Psoas muscle (tissue), 7 donors: ENCODE measurements at regions not wholly inside any gene's neighbourhood (a gene's known extent, or its start where the extent isn't known, plus 50 kb on each side); places are given as distances from the start of the nearest gene placed in this dataset.

ENCODE experiments used
- ATAC-seq, 4 donors: fragments of 200-7000 bp; cut with Tn5 transposase; one replicate each; pipeline ENCODE4 v1.9.1; 2020; ENCODE audit warnings: moderate library complexity in 3 of 4, mild to moderate bottlenecking in 2 of 4
- DNase-seq, 2 donors: peaks; one replicate each; pipeline ENCODE4 v3.0.0-alpha.2; 2020
- H3K27ac ChIP-seq: fragments of 200-600 bp; one replicate; pipeline ENCODE4 v1.8.0; 2022
- H3K27me3 ChIP-seq, 3 donors: fragments of 200-600 bp in 1 of 3; one replicate each; pipeline versions ENCODE4 v1.6.1 to v1.8.0; 2013 to 2022; ENCODE audit warnings: low read length in 2 of 3, mild to moderate bottlenecking in 2 of 3, moderate library complexity in 1 of 3; ENCODE audit not compliant: insufficient read depth in 3 of 3
- H3K36me3 ChIP-seq, 2 donors: fragments of 200-600 bp in 1 of 2; one replicate each; pipeline versions ENCODE4 v1.6.1 to v1.8.0; 2013 to 2022; ENCODE audit warnings: low read depth in 1 of 2, mild to moderate bottlenecking in 1 of 2, moderate library complexity in 1 of 2; ENCODE audit not compliant: insufficient read depth in 1 of 2
- H3K4me1 ChIP-seq: fragments of 200-600 bp; one replicate; pipeline ENCODE4 v1.8.0; 2022
- H3K4me3 ChIP-seq: fragments of 200-600 bp; one replicate; pipeline ENCODE4 v1.8.0; 2022; ENCODE audit warnings: mild to moderate bottlenecking
- H3K9me3 ChIP-seq: fragments of 200-600 bp; one replicate; pipeline ENCODE4 v1.8.0; 2022
- WGBS, 3 donors: extraction: QIAGEN DNeasy Blood & Tissue Kit; methylation state at CpG; one replicate each; pipeline versions ENCODE4 v1.1.6 to v1.1.7; 2013; 5-methylcytosine and 5-hydroxymethylcytosine counted together
- intact Hi-C, 2 donors: fragments of 100-400 bp; cut with DNase I; formaldehyde crosslinking; loops; one replicate each; pipeline versions ENCODE4 v1.11.0 to v1.14.2; 2022
- TF ChIP-seq, protein P1 (sequence below): fragments of 200-600 bp; IDR thresholded peaks from one replicate; pipeline ENCODE4 v1.8.0; 2022; ENCODE audit warnings: antibody characterized with exemption
- donor health status: healthy with polysubstance abuse.
- donor health status: DM: no; HTN: no; CAD: no; lungs with moderate emphysema.
- donor health status: Bipolar disorder and iron deficiency.
- donor health status: healthy.
- donor health status: DM: yes; HTN: yes; CAD: no.
- donor health status: DM: no; HTN: no; CAD: no.
- donor health status: DM: yes; HTN: yes; CAD: no.

DNA sequence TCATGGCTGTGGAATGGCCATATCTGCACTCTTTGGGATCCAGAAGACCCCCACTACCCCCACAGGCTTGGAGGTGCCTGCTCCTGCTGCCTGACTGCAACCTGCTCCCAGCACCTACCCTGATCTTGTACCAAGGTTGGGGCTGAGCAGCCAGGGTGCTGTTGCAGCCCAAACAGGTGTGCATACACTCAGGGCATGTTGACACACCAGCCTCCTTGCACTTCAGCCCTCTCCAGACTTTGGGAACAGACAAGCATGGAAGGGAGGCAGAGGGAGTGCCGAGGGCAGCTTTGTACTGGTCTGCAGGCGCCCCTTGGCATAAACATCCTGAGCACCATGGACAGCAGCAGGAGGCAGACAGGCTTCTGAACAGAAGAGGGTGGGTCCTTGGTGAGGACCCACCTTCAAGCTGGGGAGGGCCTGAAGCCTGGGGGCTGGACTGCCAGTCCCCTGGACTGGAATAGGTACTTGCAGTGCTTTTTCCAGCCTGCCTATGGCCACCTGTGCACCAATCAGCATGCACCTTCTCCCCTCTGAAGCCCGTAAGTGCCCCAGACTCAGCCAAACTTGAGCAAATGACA lies 1675.8 kb downstream of the HACE1 start:
- no peak overlapping the region for H3K4me3 ChIP-seq
- H3K4me1 ChIP-seq: no peaks in the 10 kb centered on the region
- H3K27ac ChIP-seq: no peak overlapping the region
- DNase-seq: no peak
- H3K27me3 ChIP-seq: no peaks in the 10 kb centered on the region
- ATAC-seq: no peak
- 67 to 78% (median 72%) methylated on average over 3 of the region's 3 CpGs for WGBS, 3 donors
- TF ChIP-seq, protein P1, sequence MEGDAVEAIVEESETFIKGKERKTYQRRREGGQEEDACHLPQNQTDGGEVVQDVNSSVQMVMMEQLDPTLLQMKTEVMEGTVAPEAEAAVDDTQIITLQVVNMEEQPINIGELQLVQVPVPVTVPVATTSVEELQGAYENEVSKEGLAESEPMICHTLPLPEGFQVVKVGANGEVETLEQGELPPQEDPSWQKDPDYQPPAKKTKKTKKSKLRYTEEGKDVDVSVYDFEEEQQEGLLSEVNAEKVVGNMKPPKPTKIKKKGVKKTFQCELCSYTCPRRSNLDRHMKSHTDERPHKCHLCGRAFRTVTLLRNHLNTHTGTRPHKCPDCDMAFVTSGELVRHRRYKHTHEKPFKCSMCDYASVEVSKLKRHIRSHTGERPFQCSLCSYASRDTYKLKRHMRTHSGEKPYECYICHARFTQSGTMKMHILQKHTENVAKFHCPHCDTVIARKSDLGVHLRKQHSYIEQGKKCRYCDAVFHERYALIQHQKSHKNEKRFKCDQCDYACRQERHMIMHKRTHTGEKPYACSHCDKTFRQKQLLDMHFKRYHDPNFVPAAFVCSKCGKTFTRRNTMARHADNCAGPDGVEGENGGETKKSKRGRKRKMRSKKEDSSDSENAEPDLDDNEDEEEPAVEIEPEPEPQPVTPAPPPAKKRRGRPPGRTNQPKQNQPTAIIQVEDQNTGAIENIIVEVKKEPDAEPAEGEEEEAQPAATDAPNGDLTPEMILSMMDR: no peak
- no peaks in the 10 kb centered on the region for H3K36me3 ChIP-seq
- no peaks in the 10 kb centered on the region for H3K9me3 ChIP-seq
- intact Hi-C loops: no loop called here

DNA sequence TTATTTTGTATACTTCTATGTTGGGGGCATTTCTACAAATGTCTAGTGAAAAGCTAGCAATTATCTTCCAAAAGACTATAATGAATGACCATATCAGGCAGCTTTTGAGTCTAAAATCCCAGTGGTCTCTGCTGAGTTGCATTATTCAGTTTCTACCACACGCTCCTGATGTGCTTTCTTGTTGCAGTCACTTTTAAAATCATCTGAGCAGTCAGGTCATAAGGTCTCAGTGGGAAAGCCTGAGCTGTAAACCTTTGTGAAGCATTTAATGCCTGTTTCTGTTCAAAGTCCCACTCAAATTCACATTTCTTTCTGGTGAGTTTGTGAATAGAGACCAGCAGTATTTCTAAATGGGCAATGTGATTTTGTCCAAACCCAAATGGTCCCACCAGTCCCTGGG lies 1681.5 kb downstream of the HACE1 start:
- 32 to 46% (median 35%) methylated on average over 1 of the region's 1 CpG for WGBS, 3 donors
- H3K4me3 ChIP-seq: no peak overlapping the region
- intact Hi-C loops: no loop called here
- H3K36me3 ChIP-seq: no peaks in the 10 kb centered on the region
- no peaks in the 10 kb centered on the region for H3K4me1 ChIP-seq
- TF ChIP-seq, protein P1: no peak
- no peak overlapping the region for H3K27ac ChIP-seq
- no peaks in the 10 kb centered on the region for H3K9me3 ChIP-seq
- DNase-seq (no peak), ATAC-seq (no peak)
- H3K27me3 ChIP-seq: no peaks in the 10 kb centered on the region

DNA sequence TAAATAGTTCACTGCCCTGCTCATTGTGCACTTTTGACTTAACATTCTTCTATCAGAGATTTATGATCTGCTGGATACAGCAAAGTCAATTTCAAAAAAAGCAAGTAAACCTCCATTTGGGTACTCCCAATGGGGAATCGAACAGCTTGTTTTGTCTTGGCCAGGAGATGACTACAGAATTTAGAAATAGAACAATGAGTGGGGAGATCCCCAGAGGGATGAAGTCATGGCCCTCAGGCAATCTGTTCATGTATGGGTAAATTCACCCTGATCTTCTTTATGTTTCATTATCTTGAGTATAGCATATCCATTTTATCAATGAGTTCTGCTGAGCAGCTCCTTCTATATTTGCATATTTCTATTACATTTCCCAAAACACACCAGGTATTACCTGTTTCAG lies 1681.9 kb downstream of the HACE1 start:
- WGBS, 3 donors: 0 to 35% (median 0%) methylated on average over 1 of the region's 1 CpG
- H3K4me1 ChIP-seq: no peaks in the 10 kb centered on the region
- no peak overlapping the region for H3K4me3 ChIP-seq
- TF ChIP-seq, protein P1: no peak
- ATAC-seq (no peak), DNase-seq (no peak)
- no peaks in the 10 kb centered on the region for H3K27me3 ChIP-seq
- intact Hi-C loops: no loop called here
- no peaks in the 10 kb centered on the region for H3K9me3 ChIP-seq
- no peaks in the 10 kb centered on the region for H3K36me3 ChIP-seq
- H3K27ac ChIP-seq: no peak overlapping the region

DNA sequence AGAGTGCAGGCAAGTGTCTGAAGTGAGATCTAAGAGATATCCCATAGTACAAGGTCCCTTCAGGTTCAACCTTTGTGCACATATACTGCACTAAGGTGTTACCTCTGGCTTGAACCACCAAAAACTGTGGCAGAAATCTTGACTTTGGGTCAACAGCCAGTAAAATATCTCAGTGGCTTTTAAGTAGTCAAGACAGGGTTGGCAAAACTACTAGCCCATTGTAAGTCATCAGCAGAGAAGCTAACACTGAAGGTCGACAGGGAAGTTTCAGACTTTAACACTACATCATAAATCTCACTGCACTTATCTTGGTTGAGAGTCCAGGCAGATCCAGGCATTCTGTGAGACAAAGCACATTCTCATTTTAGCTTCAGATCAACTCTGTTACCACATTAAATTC lies 1684.7 kb downstream of the HACE1 start:
- no peaks in the 10 kb centered on the region for H3K4me1 ChIP-seq
- no peak for DNase-seq
- intact Hi-C loops: no loop called here
- WGBS, 3 donors: 14 to 40% (median 21%) methylated on average over 1 of the region's 1 CpG
- no peak overlapping the region for H3K27ac ChIP-seq
- H3K36me3 ChIP-seq: no peaks in the 10 kb centered on the region
- no peaks in the 10 kb centered on the region for H3K27me3 ChIP-seq
- no peaks in the 10 kb centered on the region for H3K9me3 ChIP-seq
- no peak overlapping the region for H3K4me3 ChIP-seq
- TF ChIP-seq, protein P1: no peak
- ATAC-seq: no peak

DNA sequence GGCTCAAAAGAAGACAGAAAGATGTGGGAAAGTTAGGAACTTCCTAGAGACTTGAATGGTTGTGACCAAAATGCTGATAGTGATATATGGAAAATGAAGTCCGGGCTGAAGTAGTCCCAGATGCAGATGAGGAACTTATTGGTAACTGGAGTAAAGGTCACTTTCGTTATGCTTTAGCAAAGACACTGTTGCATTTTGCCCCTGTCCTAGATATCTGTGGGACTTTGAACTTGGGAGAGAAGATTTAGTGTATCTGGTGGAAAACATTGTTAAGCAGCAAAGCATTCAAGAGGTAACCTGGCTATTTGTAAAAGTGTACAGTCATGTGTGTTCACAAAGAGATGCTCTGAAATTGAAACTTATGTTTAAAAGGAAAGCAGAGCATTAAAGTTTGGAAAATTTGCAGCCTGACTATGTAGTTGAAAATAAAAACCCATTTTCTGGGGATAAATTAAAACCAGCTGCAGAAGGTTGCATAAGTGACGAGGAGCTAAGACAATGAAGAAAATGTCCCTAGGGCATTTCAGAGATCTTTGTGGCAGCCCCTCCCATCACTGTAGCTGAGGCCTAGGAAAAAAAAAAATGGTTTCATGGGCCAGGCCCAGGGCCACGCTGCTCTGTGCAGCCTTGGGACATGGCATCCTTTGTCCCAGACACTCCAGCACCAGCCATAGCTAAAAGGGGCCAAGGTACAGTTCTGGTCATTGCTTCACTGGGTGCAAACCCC lies 1692.2 kb downstream of the HACE1 start:
- no peaks in the 10 kb centered on the region for H3K9me3 ChIP-seq
- no peak overlapping the region for H3K27ac ChIP-seq
- H3K36me3 ChIP-seq: no peaks in the 10 kb centered on the region
- no peak for ATAC-seq
- no peaks in the 10 kb centered on the region for H3K4me1 ChIP-seq
- H3K4me3 ChIP-seq: no peak overlapping the region
- DNase-seq: no peak
- 65 to 71% (median 68%) methylated on average over 4 of the region's 4 CpGs for WGBS, 3 donors
- H3K27me3 ChIP-seq: no peaks in the 10 kb centered on the region
- TF ChIP-seq, protein P1: no peak
- intact Hi-C loops: no loop called here
